A673 (cell line): ENCODE measurements at regions not wholly inside any gene's neighbourhood (a gene's known extent, or its start where the extent isn't known, plus 50 kb on each side); places are given as distances from the start of the nearest gene placed in this dataset.

Experiments
- CTCF ChIP-seq: fragments of 300-800, 200-600 bp; sonication (generic); conservative IDR thresholded peaks from 2 replicates; pipeline ENCODE4 v1.5.1; 2017; ENCODE audit warnings: low read depth, mild to moderate bottlenecking, antibody characterized with exemption, low read length, moderate library complexity, mixed read lengths
- EZH2 ChIP-seq: fragments of 200-600 bp; sonication (generic); IDR thresholded peaks from 2 replicates; pipeline ENCODE4 v1.6.1; 2017; ENCODE audit warnings: borderline replicate concordance, low read depth, mild to moderate bottlenecking, mixed read lengths, antibody characterized with exemption, low read length; ENCODE audit not compliant: poor library complexity, severe bottlenecking

- TF ChIP-seq CTCF (no peak), EZH2 (no peak)
These were observed 498.8 kb downstream of the TMEM135 start for GRCh38 chr11:87536565-87536964.
